K562 (cell line): ENCODE measurements at regions not wholly inside any gene's neighbourhood (a gene's known extent, or its start where the extent isn't known, plus 50 kb on each side); places are given as distances from the start of the nearest gene placed in this dataset.

Experiments used
- ATAC-seq: fragments of 200-7000 bp; cut with Tn5 transposase; 3 replicates; pipeline ENCODE4 v1.9.1; 2020; ENCODE audit warnings: moderate library complexity
- BruUV-seq: library from RNA; stranded (reverse); fragments of 400-500 nt; replicated peaks from 2 replicates; lab custom pipeline; 2021; lab: Mats Ljungman, UMichigan
- CTCF ChIA-PET: fragments of 300-600 bp; formaldehyde crosslinking; extraction: SDS; loops from one replicate; lab custom pipeline; 2021; ENCODE audit warnings: low intra/inter-chr PET ratio; lab: Yijun Ruan, JAX
- POLR2A ChIA-PET: fragments of 300-600, 350-650 bp; sonication (Branson Sonifier 250); formaldehyde crosslinking; extraction: SDS; loops from one replicate; lab custom pipeline; 2021; ENCODE audit warnings: antibody characterized with exemption, inconsistent platforms; lab: Yijun Ruan, JAX
- DNase-seq, 4 experiments: peaks; one replicate each; pipeline versions ENCODE4 v3.0.0 to v3.0.0-alpha.2; 2011 to 2018; ENCODE audit warnings: low spot score in 3 of 4, mixed read lengths in 3 of 4; ENCODE audit errors: extremely low read depth in 1 of 4
- FAIRE-seq: peaks from 2 replicates; lab custom pipeline; 2011; peaks lifted over from hg19 to GRCh38; lab: Jason Lieb, UNC
- H2AFZ ChIP-seq: 2 replicates; pipeline ENCODE4 v1.6.0; 2011; ENCODE audit warnings: low read depth, low read length, control low read depth, inconsistent platforms
- H3K27ac ChIP-seq: fragments of 200-600 bp; 3 replicates; pipeline ENCODE4 v1.8.0; 2011; ENCODE audit warnings: low read depth, mild to moderate bottlenecking, control low read depth, inconsistent platforms, low read length, moderate library complexity, mixed read lengths; ENCODE audit errors: extremely low read depth
- H3K27me3 ChIP-seq, 2 experiments: fragments of 300-600 bp in 1 of 2; 2 replicates in 1 of 2; 3 replicates in 1 of 2; pipeline versions ENCODE4 v1.6.0 to v1.8.0; 2011; ENCODE audit warnings: inconsistent platforms in 2 of 2, low read length in 2 of 2, mild to moderate bottlenecking in 1 of 2, mixed read lengths in 1 of 2, moderate library complexity in 1 of 2; ENCODE audit not compliant: control insufficient read depth in 2 of 2, insufficient read depth in 2 of 2
- H3K36me3 ChIP-seq: fragments of 300-600 bp; 3 replicates; pipeline ENCODE4 v1.8.0; 2011; ENCODE audit warnings: mild to moderate bottlenecking, low read length, inconsistent platforms; ENCODE audit not compliant: control insufficient read depth, insufficient read depth
- H3K4me1 ChIP-seq, 2 experiments: fragments of 200-600 bp in 1 of 2; replicated peaks in 1 of 2; 2 replicates in 1 of 2; 3 replicates in 1 of 2; pipeline versions ENCODE4 v1.5.1 to v1.8.0; 2011; ENCODE audit warnings: inconsistent platforms in 2 of 2, low read length in 2 of 2, mild to moderate bottlenecking in 1 of 2, mixed read lengths in 1 of 2, moderate library complexity in 1 of 2; ENCODE audit not compliant: control insufficient read depth in 2 of 2, insufficient read depth in 2 of 2
- H3K4me2 ChIP-seq: 2 replicates; pipeline ENCODE4 v1.6.1; 2011; ENCODE audit warnings: low read length, control low read depth, inconsistent platforms, mixed read lengths; ENCODE audit not compliant: insufficient read depth
- H3K4me3 ChIP-seq: fragments of 200-600 bp; sonication (generic), shearing (Covaris generic); 2 replicates; pipeline ENCODE4 v1.5.1; 2016; ENCODE audit warnings: control low read depth, inconsistent platforms
- H3K79me2 ChIP-seq: fragments of 200-600 bp; 3 replicates; pipeline ENCODE4 v1.8.0; 2011; ENCODE audit warnings: low read length, inconsistent platforms; ENCODE audit not compliant: control insufficient read depth, insufficient read depth
- H3K9ac ChIP-seq, 2 experiments: 2 replicates each; pipeline versions ENCODE4 v1.6.0 to v1.6.1; 2011; ENCODE audit warnings: low read depth in 2 of 2, low read length in 2 of 2, control low read depth in 1 of 2, inconsistent platforms in 1 of 2, mild to moderate bottlenecking in 1 of 2, mixed read lengths in 1 of 2; ENCODE audit not compliant: insufficient read depth in 1 of 2
- H3K9me1 ChIP-seq: one replicate; pipeline ENCODE4 v1.6.0; 2011; ENCODE audit warnings: inconsistent platforms, mild to moderate bottlenecking, low read length, moderate library complexity; ENCODE audit not compliant: control insufficient read depth, insufficient read depth
- H3K9me3 ChIP-seq: replicated peaks from 2 replicates; pipeline ENCODE4 v1.5.1; 2011; ENCODE audit warnings: low read depth, low read length, inconsistent platforms; ENCODE audit not compliant: control insufficient read depth, insufficient read depth
- H4K20me1 ChIP-seq: replicated peaks from 2 replicates; pipeline ENCODE4 v1.6.1; 2011; ENCODE audit warnings: low read length, inconsistent platforms, mixed read lengths; ENCODE audit not compliant: control insufficient read depth, insufficient read depth
- CTCF ChIP-seq, 3 experiments: IDR thresholded peaks in 2 of 3; conservative IDR thresholded peaks in 1 of 3; 2 replicates each; pipeline ENCODE4 v1.5.1; 2011 to 2012; ENCODE audit warnings: low read length in 3 of 3, mild to moderate bottlenecking in 3 of 3, control low read depth in 2 of 3, improper control_type of control experiment in 1 of 3, inconsistent platforms in 1 of 3, low read depth in 1 of 3, mixed read lengths in 1 of 3, moderate library complexity in 1 of 3; ENCODE audit not compliant: insufficient read depth in 2 of 3
- HEY1 ChIP-seq: fragments of 250-450 bp; sonication (Bioruptor Pico); IDR thresholded peaks from 2 replicates; pipeline ENCODE4 v1.5.0; 2020; ENCODE audit warnings: mild to moderate bottlenecking, moderate library complexity, borderline replicate concordance
- WHSC1 ChIP-seq: IDR thresholded peaks from one replicate; pipeline ENCODE4 v1.6.1; 2012; ENCODE audit warnings: low read length, control low read depth, inconsistent platforms
- ZKSCAN1 ChIP-seq: fragments of 150-350 bp; IDR thresholded peaks from 2 replicates; pipeline ENCODE4 v1.6.1; 2016; ENCODE audit warnings: low read depth, low read length
- ZNF764 ChIP-seq: fragments of 250-450 bp; sonication (Bioruptor Pico); IDR thresholded peaks from 2 replicates; pipeline ENCODE4 v1.4.0; 2020; ENCODE audit warnings: low read depth, mild to moderate bottlenecking, moderate library complexity
- WGBS: fragments of 100-300 bp; shearing (Covaris generic); methylation state at CpG from one replicate; pipeline ENCODE4 v1.1.6; 2016; ENCODE audit warnings: low coverage, mixed read lengths; ENCODE audit not compliant: insufficient coverage; ENCODE audit errors: missing lambda C conversion rate; 5-methylcytosine and 5-hydroxymethylcytosine counted together
- in situ Hi-C: fragments of 300-500 bp; cut with MboI; formaldehyde crosslinking; loops from 4 replicates; pipeline ENCODE4 v1.15.0; 2018; ENCODE audit warnings: inconsistent platforms, mixed read lengths
- intact Hi-C: fragments of 100-400 bp; cut with micrococcal nuclease; formaldehyde crosslinking; loops from 2 replicates; pipeline ENCODE4 v1.14.2; 2022

DNA sequence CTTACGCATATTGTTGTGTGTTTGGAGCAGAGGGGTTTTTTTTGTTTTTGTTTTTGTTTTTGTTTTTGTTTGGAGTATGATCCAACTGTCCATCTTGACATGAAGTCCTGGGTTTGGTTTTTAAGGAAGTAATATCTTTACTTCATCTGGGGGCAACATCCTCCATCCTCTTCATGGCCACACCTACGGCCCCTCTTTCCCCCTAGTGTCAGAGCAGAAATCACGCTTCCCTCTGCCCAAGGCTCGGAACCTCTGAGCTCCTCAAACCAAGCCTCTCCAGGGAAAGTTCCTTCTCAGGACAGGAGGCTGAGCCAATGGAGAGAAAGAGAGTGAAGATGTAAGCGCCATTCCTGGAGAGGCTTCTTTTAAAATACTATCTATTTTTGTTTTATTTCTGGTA, 58.6 kb upstream of the PDX1 start:
- Histone ChIP-seq H3K27ac (no peak overlapping the region), H3K36me3 (no peaks in the 10 kb centered on the region), H2AFZ (no peak overlapping the region), H3K27me3 (peaks cover 0 to 6% of the 10 kb centered on the region in 2 experiments; a peak in 3 of 5 replicates), H4K20me1 (no peaks in the 10 kb centered on the region; the same call in 1 of the 2 replicates), H3K9me3 (no peaks in the 10 kb centered on the region), H3K4me1 (no peaks in the 10 kb centered on the region), H3K79me2 (no peaks in the 10 kb centered on the region), H3K9ac (no peak overlapping the region), H3K4me2 (no peak overlapping the region), H3K9me1 (no peaks in the 10 kb centered on the region), H3K4me3 (no peak overlapping the region)
- DNase-seq (no peak), ATAC-seq (no peak), FAIRE-seq (no peak)
- 0% methylated on average over 4 of the region's 5 CpGs for WGBS
- in situ Hi-C loops (no loop called here), intact Hi-C loops (no loop called here)
- no TSS peak for BruUV-seq
- ChIA-PET POLR2A (no interaction called here), CTCF (no interaction called here)
- no peak for TF ChIP-seq ZKSCAN1
- TF ChIP-seq WHSC1, result no peak

GRCh38 chr13:27868641-27869435, 51.0 kb upstream of the PDX1 start:
- H2AFZ ChIP-seq, result no peak overlapping the region
- intact Hi-C loops, result no loop called here

More at GRCh38 chr13:27868641-27869435, 51.0 kb upstream of the PDX1 start:
- peak; percentile 11 for FAIRE-seq
- Histone ChIP-seq H4K20me1 (no peaks in the 10 kb centered on the region), H3K27ac (no peak overlapping the region), H3K36me3 (no peaks in the 10 kb centered on the region), H3K9ac (no peak overlapping the region), H3K27me3 (no peaks in the 10 kb centered on the region), H3K4me1 (no peaks in the 10 kb centered on the region), H3K79me2 (no peaks in the 10 kb centered on the region), H3K4me2 (no peak overlapping the region), H3K4me3 (no peak overlapping the region), H3K9me3 (no peaks in the 10 kb centered on the region), H3K9me1 (no peaks in the 10 kb centered on the region)
- WGBS, result 0% methylated on average over 9 of the region's 9 CpGs
- BruUV-seq, result no TSS peak
- ChIA-PET CTCF (interaction anchor here (1.0 kb wide), 1 partner anchor 84 kb away, joined by 3 read pairs; no protein-coding TSS in a partner anchor), POLR2A (no interaction called here)
- TF ChIP-seq CTCF (IDR thresholded peaks at IDR 0.05 in 2 of 3, conservative IDR thresholded peaks at IDR 0.05 in 1 of 3; ENCODE audit: insufficient read depth in 2 of 3, low read depth in 1 of 3, low read length in 3 of 3), result peak; percentile 13 to 45 (median 24); a peak in 4 of 6 replicates
- TF ChIP-seq HEY1 (CRISPR knock-in tag), result no peak
- no peak for TF ChIP-seq ZNF764 (CRISPR knock-in tag)
- ATAC-seq, result no peak
- DNase-seq, result no peak
- in situ Hi-C loops, result no loop called here
